ENCODE measurements at regions not wholly inside any gene's neighbourhood (a gene's known extent, or its start where the extent isn't known, plus 50 kb on each side); places are given as distances from the start of the nearest gene placed in this dataset.

- TF ChIP-seq CTCF (IDR thresholded peaks at IDR 0.05) (no peak), POLR2A (IDR thresholded peaks at IDR 0.05) (no peak)
Measured at GRCh38 chr10:10146604-10147003, 871.1 kb upstream of the CELF2 start.

Data from esophagus squamous epithelium (tissue), 4 donors.